Neural progenitor cell (in vitro differentiated cells): ENCODE measurements at regions not wholly inside any gene's neighbourhood (a gene's known extent, or its start where the extent isn't known, plus 50 kb on each side); places are given as distances from the start of the nearest gene placed in this dataset.

Source experiments
- DNase-seq: peaks from one replicate; pipeline ENCODE4 v3.0.0-alpha.2; 2016; ENCODE audit warnings: low spot score
- H2AFZ ChIP-seq: fragments of 200-600 bp; sonication (generic); replicated peaks from 2 replicates; pipeline ENCODE4 v1.6.1; 2016; ENCODE audit warnings: antibody characterized with exemption
- H3F3A ChIP-seq: fragments of 200-600 bp; sonication (generic); 2 replicates; pipeline ENCODE4 v1.6.1; 2016; ENCODE audit warnings: antibody characterized with exemption, low read depth
- H3K27ac ChIP-seq: fragments of 200-600 bp; sonication (generic); 2 replicates; pipeline ENCODE4 v1.5.1; 2016; ENCODE audit warnings: mild to moderate bottlenecking
- H3K27me3 ChIP-seq: fragments of 200-600 bp; sonication (generic); 2 replicates; pipeline ENCODE4 v1.6.1; 2016; ENCODE audit warnings: mild to moderate bottlenecking, moderate library complexity
- H3K36me3 ChIP-seq: fragments of 200-600 bp; sonication (generic); 2 replicates; pipeline ENCODE4 v1.5.1; 2016
- H3K4me1 ChIP-seq: fragments of 200-600 bp; sonication (generic); 2 replicates; pipeline ENCODE4 v1.6.1; 2016; ENCODE audit warnings: mixed run types
- H3K4me2 ChIP-seq: fragments of 200-600 bp; sonication (generic); 2 replicates; pipeline ENCODE4 v1.6.1; 2016
- H3K4me3 ChIP-seq: fragments of 200-600 bp; sonication (generic); 2 replicates; pipeline ENCODE4 v1.5.1; 2016
- H3K79me2 ChIP-seq: fragments of 200-600 bp; sonication (generic); 2 replicates; pipeline ENCODE4 v1.6.1; 2016; ENCODE audit warnings: low read depth
- H3K9ac ChIP-seq: fragments of 200-600 bp; sonication (generic); 2 replicates; pipeline ENCODE4 v1.6.1; 2016
- H3K9me3 ChIP-seq: fragments of 200-600 bp; sonication (generic); 2 replicates; pipeline ENCODE4 v1.5.1; 2016; ENCODE audit warnings: low read depth
- H4K20me1 ChIP-seq: fragments of 200-600 bp; sonication (generic); 2 replicates; pipeline ENCODE4 v1.6.1; 2016; ENCODE audit warnings: low read depth
- H3K27ac Mint-ChIP-seq: 3 replicates; pipeline ENCODE4 v1.8.0; 2021; ENCODE audit warnings: mixed read lengths
- H3K27me3 Mint-ChIP-seq: 2 replicates; pipeline ENCODE4 v1.8.0; 2022; ENCODE audit warnings: low read depth, mild to moderate bottlenecking, inconsistent platforms, moderate library complexity, mixed read lengths; ENCODE audit not compliant: insufficient read depth
- H3K36me3 Mint-ChIP-seq: 3 replicates; pipeline ENCODE4 v1.8.0; 2021; ENCODE audit warnings: mixed read lengths
- H3K4me1 Mint-ChIP-seq: 3 replicates; pipeline ENCODE4 v1.8.0; 2021; ENCODE audit warnings: mixed read lengths
- H3K4me3 Mint-ChIP-seq: 3 replicates; pipeline ENCODE4 v1.8.0; 2021; ENCODE audit warnings: mild to moderate bottlenecking, moderate library complexity, mixed read lengths
- H3K9me3 Mint-ChIP-seq: 3 replicates; pipeline ENCODE4 v1.8.0; 2020; ENCODE audit warnings: mixed read lengths
- EZH2 ChIP-seq: fragments of 200-600 bp; sonication (generic); IDR thresholded peaks from 2 replicates; pipeline ENCODE4 v1.6.1; 2017; ENCODE audit warnings: antibody characterized with exemption, mild to moderate bottlenecking, moderate library complexity
- EZH2phosphoT487 ChIP-seq: fragments of 200-600 bp; sonication (generic); IDR thresholded peaks from 2 replicates; pipeline ENCODE4 v1.6.1; 2017; ENCODE audit warnings: antibody characterized with exemption
- TF ChIP-seq, protein P1 (sequence below): fragments of 200-600 bp; sonication (generic); IDR thresholded peaks from 2 replicates; pipeline ENCODE4 v1.5.1; 2017; ENCODE audit warnings: antibody characterized with exemption, mild to moderate bottlenecking

DNA sequence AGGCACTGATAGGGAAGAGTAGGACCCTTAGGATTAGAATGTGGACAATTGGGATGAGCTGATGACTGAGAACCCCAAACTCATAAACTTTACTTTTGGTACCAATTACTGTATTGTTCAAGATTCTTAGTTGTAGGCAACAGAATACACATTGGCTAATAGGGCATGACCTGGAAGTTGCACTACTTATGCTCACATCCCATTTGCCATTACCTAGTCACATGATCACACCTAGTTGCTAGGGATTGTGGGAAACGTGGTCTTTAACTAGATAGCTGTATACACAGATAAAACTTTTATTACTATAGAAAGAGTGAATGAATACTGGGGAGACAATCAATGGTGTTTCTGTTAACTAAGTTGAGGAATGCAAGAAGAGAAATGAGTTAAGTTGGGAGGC is 113.4 kb upstream of the AKIRIN2 start:
- Histone ChIP-seq H3K9ac (no peak overlapping the region), H3F3A (no peaks in the 10 kb centered on the region), H3K4me2 (no peak overlapping the region), H4K20me1 (no peaks in the 10 kb centered on the region), H3K27ac (no peak overlapping the region), H3K27me3 (no peaks in the 10 kb centered on the region), H3K36me3 (no peaks in the 10 kb centered on the region), H3K4me1 (no peaks in the 10 kb centered on the region), H3K4me3 (no peak overlapping the region), H3K9me3 (no peaks in the 10 kb centered on the region), H3K79me2 (no peaks in the 10 kb centered on the region), H2AFZ (no peak overlapping the region)
- no peak overlapping the region for H3K27ac Mint-ChIP-seq
- no peak overlapping the region for H3K4me3 Mint-ChIP-seq
- no peaks in the 10 kb centered on the region for H3K27me3 Mint-ChIP-seq
- TF ChIP-seq EZH2, result no peak
- no peak for TF ChIP-seq EZH2phosphoT487
- TF ChIP-seq, protein P1, sequence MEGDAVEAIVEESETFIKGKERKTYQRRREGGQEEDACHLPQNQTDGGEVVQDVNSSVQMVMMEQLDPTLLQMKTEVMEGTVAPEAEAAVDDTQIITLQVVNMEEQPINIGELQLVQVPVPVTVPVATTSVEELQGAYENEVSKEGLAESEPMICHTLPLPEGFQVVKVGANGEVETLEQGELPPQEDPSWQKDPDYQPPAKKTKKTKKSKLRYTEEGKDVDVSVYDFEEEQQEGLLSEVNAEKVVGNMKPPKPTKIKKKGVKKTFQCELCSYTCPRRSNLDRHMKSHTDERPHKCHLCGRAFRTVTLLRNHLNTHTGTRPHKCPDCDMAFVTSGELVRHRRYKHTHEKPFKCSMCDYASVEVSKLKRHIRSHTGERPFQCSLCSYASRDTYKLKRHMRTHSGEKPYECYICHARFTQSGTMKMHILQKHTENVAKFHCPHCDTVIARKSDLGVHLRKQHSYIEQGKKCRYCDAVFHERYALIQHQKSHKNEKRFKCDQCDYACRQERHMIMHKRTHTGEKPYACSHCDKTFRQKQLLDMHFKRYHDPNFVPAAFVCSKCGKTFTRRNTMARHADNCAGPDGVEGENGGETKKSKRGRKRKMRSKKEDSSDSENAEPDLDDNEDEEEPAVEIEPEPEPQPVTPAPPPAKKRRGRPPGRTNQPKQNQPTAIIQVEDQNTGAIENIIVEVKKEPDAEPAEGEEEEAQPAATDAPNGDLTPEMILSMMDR, result no peak
- no peak for DNase-seq
- peaks cover 2% of the 10 kb centered on the region for H3K9me3 Mint-ChIP-seq
- H3K4me1 Mint-ChIP-seq, result no peaks in the 10 kb centered on the region
- H3K36me3 Mint-ChIP-seq, result no peaks in the 10 kb centered on the region

DNA sequence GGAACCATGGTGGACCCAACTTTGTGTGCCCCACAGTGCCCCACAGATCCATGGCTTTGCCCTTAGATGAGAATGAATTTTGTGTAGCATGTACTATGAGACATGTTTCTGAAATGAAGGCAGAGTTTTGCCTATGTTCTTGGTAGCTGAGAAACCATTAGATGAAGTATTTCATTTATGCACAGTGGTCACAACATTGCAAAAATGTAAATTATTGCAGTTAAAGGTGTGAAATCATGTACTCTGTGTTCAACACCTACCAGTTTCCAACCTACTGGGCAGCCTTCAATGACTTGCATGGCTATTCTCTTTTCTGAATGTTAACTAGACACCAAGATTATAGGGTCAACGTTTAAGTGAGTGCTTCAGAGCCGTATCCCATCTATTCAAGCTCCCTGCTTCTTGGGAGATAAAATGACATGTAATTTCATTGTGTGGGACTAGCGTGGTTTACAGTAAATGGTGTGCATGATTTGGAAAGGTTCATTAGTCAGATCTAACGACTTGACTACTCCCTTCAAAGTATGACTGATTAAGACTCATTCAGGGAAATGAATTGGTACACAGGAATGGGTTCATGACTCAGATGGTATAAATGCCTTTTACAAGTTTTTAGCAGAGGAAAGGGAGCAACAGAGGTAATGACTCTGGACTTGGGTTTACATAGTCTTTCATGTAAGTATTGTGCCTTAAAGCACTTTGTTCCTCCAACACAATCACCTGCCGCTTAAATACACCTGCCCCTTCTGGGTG is 106.1 kb upstream of the AKIRIN2 start:
- H3K9me3 ChIP-seq, result no peaks in the 10 kb centered on the region
- no peaks in the 10 kb centered on the region for H4K20me1 ChIP-seq
- no peaks in the 10 kb centered on the region for H3K79me2 ChIP-seq
- Mint-ChIP-seq H3K4me1 (peaks cover 3% of the 10 kb centered on the region), H3K9me3 (no peaks in the 10 kb centered on the region), H3K27ac (no peak overlapping the region), H3K36me3 (no peaks in the 10 kb centered on the region), H3K27me3 (peaks cover 3% of the 10 kb centered on the region), H3K4me3 (no peak overlapping the region)
- H3K4me1 ChIP-seq, result no peaks in the 10 kb centered on the region
- no peak for DNase-seq
- no peak overlapping the region for H3K27ac ChIP-seq
- H3F3A ChIP-seq, result no peaks in the 10 kb centered on the region
- no peaks in the 10 kb centered on the region for H3K36me3 ChIP-seq
- H3K4me3 ChIP-seq, result no peak overlapping the region
- TF ChIP-seq, protein P1, result no peak
- no peak for TF ChIP-seq EZH2phosphoT487
- no peak for TF ChIP-seq EZH2
- H2AFZ ChIP-seq, result no peak overlapping the region
- H3K9ac ChIP-seq, result no peak overlapping the region
- no peak overlapping the region for H3K4me2 ChIP-seq
- H3K27me3 ChIP-seq, result no peaks in the 10 kb centered on the region

DNA sequence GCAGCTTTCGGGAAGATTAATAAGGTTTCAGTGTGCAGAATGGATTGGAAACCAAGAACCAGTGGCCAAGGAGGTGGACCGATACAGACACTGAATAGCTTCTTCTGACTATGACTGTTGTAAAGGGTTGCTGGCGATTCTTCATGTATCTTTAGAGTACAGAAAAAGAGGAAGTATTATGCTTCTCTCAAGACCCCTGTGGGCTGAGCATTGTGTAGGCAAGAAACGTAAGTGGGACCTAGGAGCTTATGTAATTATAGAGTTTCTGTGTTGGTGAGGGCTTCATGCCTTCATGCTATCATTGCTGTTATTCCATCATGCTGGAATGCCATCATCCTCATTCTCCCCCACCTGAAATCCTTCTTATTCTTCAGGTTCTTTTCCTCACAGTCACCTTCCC is 105.4 kb upstream of the AKIRIN2 start:
- no peaks in the 10 kb centered on the region for H4K20me1 ChIP-seq
- Mint-ChIP-seq H3K27me3 (peaks cover 3% of the 10 kb centered on the region), H3K36me3 (no peaks in the 10 kb centered on the region), H3K27ac (no peak overlapping the region), H3K9me3 (no peaks in the 10 kb centered on the region), H3K4me1 (peaks cover 3% of the 10 kb centered on the region), H3K4me3 (no peak overlapping the region)
- no peaks in the 10 kb centered on the region for H3K4me1 ChIP-seq
- H2AFZ ChIP-seq, result no peak overlapping the region
- H3K36me3 ChIP-seq, result no peaks in the 10 kb centered on the region
- no peaks in the 10 kb centered on the region for H3K27me3 ChIP-seq
- H3K9ac ChIP-seq, result no peak overlapping the region
- H3K27ac ChIP-seq, result no peak overlapping the region
- DNase-seq, result no peak
- TF ChIP-seq, protein P1, result no peak
- TF ChIP-seq EZH2, result no peak
- TF ChIP-seq EZH2phosphoT487, result no peak
- H3K9me3 ChIP-seq, result no peaks in the 10 kb centered on the region
- H3F3A ChIP-seq, result no peaks in the 10 kb centered on the region
- no peaks in the 10 kb centered on the region for H3K79me2 ChIP-seq
- H3K4me3 ChIP-seq, result no peak overlapping the region
- no peak overlapping the region for H3K4me2 ChIP-seq
